Mesodermal cell (in vitro differentiated cells): ENCODE measurements at regions not wholly inside any gene's neighbourhood (a gene's known extent, or its start where the extent isn't known, plus 50 kb on each side); places are given as distances from the start of the nearest gene placed in this dataset.

Experiments
- H3K27ac ChIP-seq: 2 replicates; pipeline ENCODE4 v1.7.0; 2013; ENCODE audit warnings: mild to moderate bottlenecking, low read depth, low read length, moderate library complexity; ENCODE audit not compliant: severe bottlenecking
- H3K36me3 ChIP-seq: 2 replicates; pipeline ENCODE4 v1.7.1; 2013; ENCODE audit warnings: mild to moderate bottlenecking, low read length, moderate library complexity; ENCODE audit not compliant: control insufficient read depth, insufficient read depth
- H3K4me1 ChIP-seq: one replicate; pipeline ENCODE4 v1.7.1; 2013; ENCODE audit warnings: mild to moderate bottlenecking, low read length; ENCODE audit not compliant: insufficient read depth, control insufficient read depth, poor library complexity, severe bottlenecking
- H3K4me3 ChIP-seq: 2 replicates; pipeline ENCODE4 v1.7.0; 2013; ENCODE audit warnings: low read length, control low read depth, mild to moderate bottlenecking; ENCODE audit not compliant: insufficient read depth, poor library complexity, severe bottlenecking; ENCODE audit errors: extremely low read depth
- H3K9me3 ChIP-seq: 2 replicates; pipeline ENCODE4 v1.7.1; 2013; ENCODE audit warnings: mild to moderate bottlenecking, low read length, moderate library complexity; ENCODE audit not compliant: control insufficient read depth
- WGBS, 2 experiments: methylation state at CpG; one replicate each; pipeline ENCODE4 v1.1.5; 2013; ENCODE audit warnings: missing lambda C conversion rate in 2 of 2; ENCODE audit not compliant: insufficient coverage in 2 of 2; 5-methylcytosine and 5-hydroxymethylcytosine counted together

GRCh38 chr3:181660337-181660736 is 51.4 kb upstream of the SOX2 start:
- Histone ChIP-seq H3K36me3 (no peaks in the 10 kb centered on the region), H3K9me3 (no peaks in the 10 kb centered on the region), H3K27ac (no peak overlapping the region), H3K4me1 (no peaks in the 10 kb centered on the region), H3K4me3 (no peak overlapping the region)
- WGBS, 2 experiments, result 73 to 88% methylated on average over 1 to 2 of the region's 2 CpGs

- Histone ChIP-seq H3K4me3 (no peak overlapping the region), H3K4me1 (no peaks in the 10 kb centered on the region), H3K27ac (no peak overlapping the region), H3K36me3 (no peaks in the 10 kb centered on the region), H3K9me3 (no peaks in the 10 kb centered on the region)
- WGBS, 2 experiments, result no CpG with 5 or more reads among the region's 1 CpG
Measured at GRCh38 chr3:181637456-181637855, 74.3 kb upstream of the SOX2 start.

- Histone ChIP-seq H3K36me3 (no peaks in the 10 kb centered on the region), H3K9me3 (no peaks in the 10 kb centered on the region)
- WGBS, 2 experiments, result 83 to 92% methylated on average over 4 of the region's 4 CpGs
Measured at GRCh38 chr3:181637056-181637455, 74.7 kb upstream of the SOX2 start.

GRCh38 chr3:181635141-181635540 is 76.6 kb upstream of the SOX2 start:
- WGBS, 2 experiments, result no CpG with 5 or more reads among the region's 4 CpGs
- H3K9me3 ChIP-seq, result no peaks in the 10 kb centered on the region
- H3K4me3 ChIP-seq, result no peak overlapping the region
- no peak overlapping the region for H3K27ac ChIP-seq
- H3K36me3 ChIP-seq, result no peaks in the 10 kb centered on the region
- no peaks in the 10 kb centered on the region for H3K4me1 ChIP-seq

More at GRCh38 chr3:181637056-181637455, 74.7 kb upstream of the SOX2 start:
- H3K4me3 ChIP-seq, result no peak overlapping the region
- H3K27ac ChIP-seq, result no peak overlapping the region
- H3K4me1 ChIP-seq, result no peaks in the 10 kb centered on the region

- 100% methylated on average over 2 of the region's 7 CpGs for WGBS, 2 experiments
- H3K4me3 ChIP-seq, result no peak overlapping the region
- H3K9me3 ChIP-seq, result no peaks in the 10 kb centered on the region
- H3K27ac ChIP-seq, result no peak overlapping the region
- no peaks in the 10 kb centered on the region for H3K36me3 ChIP-seq
- H3K4me1 ChIP-seq, result no peaks in the 10 kb centered on the region
Measured at GRCh38 chr3:181633556-181633955, 78.2 kb upstream of the SOX2 start.

- H3K4me3 ChIP-seq, result no peak overlapping the region
- WGBS, 2 experiments, result 60 to 78% methylated on average over 1 to 2 of the region's 3 CpGs
- H3K4me1 ChIP-seq, result no peaks in the 10 kb centered on the region
- H3K9me3 ChIP-seq, result no peaks in the 10 kb centered on the region
- H3K36me3 ChIP-seq, result no peaks in the 10 kb centered on the region
- H3K27ac ChIP-seq, result no peak overlapping the region
Measured at GRCh38 chr3:181631901-181632300, 79.8 kb upstream of the SOX2 start.

- H3K36me3 ChIP-seq, result no peaks in the 10 kb centered on the region
- no peak overlapping the region for H3K4me3 ChIP-seq
- no peaks in the 10 kb centered on the region for H3K4me1 ChIP-seq
- no peaks in the 10 kb centered on the region for H3K9me3 ChIP-seq
- no peak overlapping the region for H3K27ac ChIP-seq
Measured at GRCh38 chr3:181630853-181631252, 80.9 kb upstream of the SOX2 start.

- WGBS, 2 experiments, result 100% methylated on average over 1 of the region's 3 CpGs; no CpG with 5 or more reads in 1 of the 2 experiments
- H3K4me3 ChIP-seq, result no peak overlapping the region
- H3K27ac ChIP-seq, result no peak overlapping the region
- H3K36me3 ChIP-seq, result no peaks in the 10 kb centered on the region
- H3K9me3 ChIP-seq, result no peaks in the 10 kb centered on the region
- H3K4me1 ChIP-seq, result no peaks in the 10 kb centered on the region
Measured at GRCh38 chr3:181629711-181630110, 82.0 kb upstream of the SOX2 start.

- H3K4me3 ChIP-seq, result no peak overlapping the region
- H3K9me3 ChIP-seq, result no peaks in the 10 kb centered on the region
- no peaks in the 10 kb centered on the region for H3K4me1 ChIP-seq
- H3K36me3 ChIP-seq, result no peaks in the 10 kb centered on the region
- no CpG with 5 or more reads among the region's 1 CpG for WGBS, 2 experiments
- H3K27ac ChIP-seq, result no peak overlapping the region
Measured at GRCh38 chr3:181629029-181629428, 82.7 kb upstream of the SOX2 start.

GRCh38 chr3:181628384-181628783 is 83.3 kb upstream of the SOX2 start:
- Histone ChIP-seq H3K4me1 (no peaks in the 10 kb centered on the region), H3K9me3 (no peaks in the 10 kb centered on the region), H3K27ac (no peak overlapping the region), H3K4me3 (no peak overlapping the region), H3K36me3 (no peaks in the 10 kb centered on the region)

- Histone ChIP-seq H3K36me3 (no peaks in the 10 kb centered on the region), H3K9me3 (no peaks in the 10 kb centered on the region), H3K4me3 (no peak overlapping the region), H3K27ac (no peak overlapping the region), H3K4me1 (no peaks in the 10 kb centered on the region)
- no CpG with 5 or more reads among the region's 1 CpG for WGBS, 2 experiments
Measured at GRCh38 chr3:181626036-181626435, 85.7 kb upstream of the SOX2 start.
